ENCODE measurements at regions not wholly inside any gene's neighbourhood (a gene's known extent, or its start where the extent isn't known, plus 50 kb on each side); places are given as distances from the start of the nearest gene placed in this dataset.
A peak's percentile ranks its signal among the peaks of the same experiment; 100 is the strongest.

- no peaks in the 10 kb centered on the region for H3K27me3 ChIP-seq (ENCODE audit: control insufficient read depth, insufficient read depth, low read length)
- no peak for TF ChIP-seq CTCF (IDR thresholded peaks at IDR 0.05; ENCODE audit: insufficient read depth, low read length, severe bottlenecking)
- no peaks in the 10 kb centered on the region for H3K36me3 ChIP-seq (ENCODE audit: control insufficient read depth, insufficient read depth, low read length)
- no peak overlapping the region for H3K4me3 ChIP-seq (ENCODE audit: low read depth, low read length)
- DNase-seq (ENCODE audit: low read depth) (peak; percentile 77), FAIRE-seq (no peak)
Measured at GRCh38 chr7:115775981-115776380, 254.6 kb downstream of the TFEC start.

- Histone ChIP-seq H3K27me3 (ENCODE audit: control insufficient read depth, insufficient read depth, low read length) (no peaks in the 10 kb centered on the region), H3K36me3 (ENCODE audit: control insufficient read depth, insufficient read depth, low read length) (no peaks in the 10 kb centered on the region), H3K4me3 (ENCODE audit: low read depth, low read length) (no peak overlapping the region)
- no peak for TF ChIP-seq CTCF (IDR thresholded peaks at IDR 0.05; ENCODE audit: insufficient read depth, low read length, severe bottlenecking)
- FAIRE-seq (no peak), DNase-seq (ENCODE audit: low read depth) (no peak)
Measured at GRCh38 chr7:115763347-115763746, 267.2 kb downstream of the TFEC start.

GRCh38 chr7:115758025-115758424 lies 272.5 kb downstream of the TFEC start:
- Histone ChIP-seq H3K4me3 (ENCODE audit: low read depth, low read length) (no peak overlapping the region), H3K27me3 (ENCODE audit: control insufficient read depth, insufficient read depth, low read length) (no peaks in the 10 kb centered on the region), H3K36me3 (ENCODE audit: control insufficient read depth, insufficient read depth, low read length) (no peaks in the 10 kb centered on the region)
- FAIRE-seq (no peak), DNase-seq (ENCODE audit: low read depth) (no peak)
- TF ChIP-seq CTCF (IDR thresholded peaks at IDR 0.05; ENCODE audit: insufficient read depth, low read length, severe bottlenecking): no peak

- no peak for DNase-seq (ENCODE audit: low read depth)
- no peaks in the 10 kb centered on the region for H3K36me3 ChIP-seq (ENCODE audit: control insufficient read depth, insufficient read depth, low read length)
- no peak overlapping the region for H3K4me3 ChIP-seq (ENCODE audit: low read depth, low read length)
- H3K27me3 ChIP-seq (ENCODE audit: control insufficient read depth, insufficient read depth, low read length): no peaks in the 10 kb centered on the region
- FAIRE-seq: no peak
- TF ChIP-seq CTCF (IDR thresholded peaks at IDR 0.05; ENCODE audit: insufficient read depth, low read length, severe bottlenecking): no peak
Measured at GRCh38 chr7:115754226-115754625, 276.3 kb downstream of the TFEC start.

- H3K27me3 ChIP-seq (ENCODE audit: control insufficient read depth, insufficient read depth, low read length): no peaks in the 10 kb centered on the region
- no peak for FAIRE-seq
- no peak for TF ChIP-seq CTCF (IDR thresholded peaks at IDR 0.05; ENCODE audit: insufficient read depth, low read length, severe bottlenecking)
- H3K4me3 ChIP-seq (ENCODE audit: low read depth, low read length): no peak overlapping the region
- no peaks in the 10 kb centered on the region for H3K36me3 ChIP-seq (ENCODE audit: control insufficient read depth, insufficient read depth, low read length)
- DNase-seq (ENCODE audit: low read depth): no peak
Measured at GRCh38 chr7:115749924-115750323, 280.6 kb downstream of the TFEC start.

- FAIRE-seq (no peak), DNase-seq (ENCODE audit: low read depth) (peak; percentile 23)
- H3K27me3 ChIP-seq (ENCODE audit: control insufficient read depth, insufficient read depth, low read length): no peaks in the 10 kb centered on the region
- H3K36me3 ChIP-seq (ENCODE audit: control insufficient read depth, insufficient read depth, low read length): no peaks in the 10 kb centered on the region
- no peak overlapping the region for H3K4me3 ChIP-seq (ENCODE audit: low read depth, low read length)
- peak; percentile 19 for TF ChIP-seq CTCF (IDR thresholded peaks at IDR 0.05; ENCODE audit: insufficient read depth, low read length, severe bottlenecking)
Measured at GRCh38 chr7:115748123-115748738, 282.3 kb downstream of the TFEC start.
